CD4-positive, alpha-beta T cell (primary cell): ENCODE measurements at regions not wholly inside any gene's neighbourhood (a gene's known extent, or its start where the extent isn't known, plus 50 kb on each side); places are given as distances from the start of the nearest gene placed in this dataset.

Experiments used
- ATAC-seq: fragments of 200-7000 bp; cut with Tn5 transposase; one replicate; pipeline ENCODE4 v1.10.0; 2022; ENCODE audit warnings: mild to moderate bottlenecking; ENCODE audit not compliant: poor library complexity
- CTCF ChIA-PET: fragments of 350-600 bp; sonication (Branson Sonifier 250); formaldehyde crosslinking; loops from one replicate; lab custom pipeline; 2021; ENCODE audit warnings: antibody characterized with exemption, inconsistent platforms; lab: Charles Lee
- POLR2A ChIA-PET: fragments of 350-600 bp; sonication (Branson Sonifier 250); formaldehyde crosslinking; loops from one replicate; lab custom pipeline; 2021; ENCODE audit warnings: antibody characterized with exemption, inconsistent platforms; lab: Charles Lee
- DNase-seq, 14 experiments: peaks; one replicate each; pipeline ENCODE4 v3.0.0-alpha.2; 2013 to 2020; ENCODE audit warnings: mixed read lengths in 2 of 14
- H3K27ac ChIP-seq, 2 donors: one replicate each; pipeline versions ENCODE4 v1.5.1 to v1.7.0; 2013; ENCODE audit warnings: low read length in 2 of 2, low read depth in 1 of 2, mild to moderate bottlenecking in 1 of 2
- H3K27me3 ChIP-seq, 2 experiments: 1 replicate in 1 of 2; 2 replicates in 1 of 2; pipeline versions ENCODE4 v1.6.1 to v1.7.0; 2013; ENCODE audit warnings: low read length in 2 of 2, control low read depth in 1 of 2, mild to moderate bottlenecking in 1 of 2, moderate library complexity in 1 of 2; ENCODE audit not compliant: insufficient read depth in 2 of 2, control insufficient read depth in 1 of 2
- H3K36me3 ChIP-seq: one replicate; pipeline ENCODE4 v1.6.1; 2013; ENCODE audit warnings: low read length, control low read depth; ENCODE audit not compliant: insufficient read depth
- H3K4me1 ChIP-seq: one replicate; pipeline ENCODE4 v1.6.1; 2013; ENCODE audit warnings: low read length, control low read depth; ENCODE audit not compliant: insufficient read depth
- H3K4me3 ChIP-seq: one replicate; pipeline ENCODE4 v1.5.1; 2013; ENCODE audit warnings: mild to moderate bottlenecking, low read length, moderate library complexity
- H3K9me3 ChIP-seq, 2 experiments: 1 replicate in 1 of 2; 2 replicates in 1 of 2; pipeline versions ENCODE4 v1.6.1 to v1.7.0; 2013; ENCODE audit warnings: low read length in 2 of 2, mild to moderate bottlenecking in 2 of 2, control low read depth in 1 of 2, moderate library complexity in 1 of 2; ENCODE audit not compliant: control insufficient read depth in 1 of 2, insufficient read depth in 1 of 2
- H3K27ac Mint-ChIP-seq: one replicate; pipeline ENCODE4 v1.8.0; 2020; ENCODE audit warnings: mixed read lengths
- H3K27me3 Mint-ChIP-seq: one replicate; pipeline ENCODE4 v1.8.0; 2021; ENCODE audit warnings: mixed read lengths
- H3K36me3 Mint-ChIP-seq: one replicate; pipeline ENCODE4 v1.8.0; 2021; ENCODE audit warnings: low read depth, mixed read lengths
- H3K4me1 Mint-ChIP-seq: one replicate; pipeline ENCODE4 v1.8.0; 2021; ENCODE audit warnings: low read depth, mixed read lengths
- H3K4me3 Mint-ChIP-seq: one replicate; pipeline ENCODE4 v1.8.0; 2020; ENCODE audit warnings: mild to moderate bottlenecking, mixed read lengths
- H3K9me3 Mint-ChIP-seq: one replicate; pipeline ENCODE4 v1.8.0; 2020; ENCODE audit warnings: mixed read lengths
- CTCF ChIP-seq: fragments of 200-600 bp; IDR thresholded peaks from one replicate; pipeline ENCODE4 v1.8.0; 2022; ENCODE audit warnings: antibody characterized with exemption, mild to moderate bottlenecking
- intact Hi-C, 2 experiments: fragments of 100-400 bp; cut with DNase I in 1 of 2; cut with micrococcal nuclease in 1 of 2; formaldehyde crosslinking; loops; one replicate each; pipeline versions ENCODE4 v1.15.1 to v1.9.0; 2023 to 2025; cut with DNase I, micrococcal nuclease

GRCh38 chr3:135865553-135865952 lies 100.0 kb upstream of the PPP2R3A start:
- no peaks in the 10 kb centered on the region for H3K27me3 ChIP-seq
- ATAC-seq: no peak
- Mint-ChIP-seq H3K4me3 (no peak overlapping the region), H3K36me3 (no peaks in the 10 kb centered on the region), H3K27me3 (peaks cover 6% of the 10 kb centered on the region), H3K4me1 (no peaks in the 10 kb centered on the region), H3K9me3 (peaks cover 5% of the 10 kb centered on the region), H3K27ac (no peak overlapping the region)
- H3K9me3 ChIP-seq: no peaks in the 10 kb centered on the region
- CTCF ChIA-PET: no interaction called here
- no peak for DNase-seq
- no peak overlapping the region for H3K27ac ChIP-seq
- no peaks in the 10 kb centered on the region for H3K36me3 ChIP-seq
- no peak overlapping the region for H3K4me3 ChIP-seq
- intact Hi-C loops: no loop called here
- TF ChIP-seq CTCF: no peak
- H3K4me1 ChIP-seq: no peaks in the 10 kb centered on the region
- POLR2A ChIA-PET: no interaction called here

- POLR2A ChIA-PET: no interaction called here
- H3K9me3 Mint-ChIP-seq: peaks cover 11% of the 10 kb centered on the region
- no peak for TF ChIP-seq CTCF
- no peaks in the 10 kb centered on the region for H3K4me1 ChIP-seq
- ATAC-seq (no peak), DNase-seq (no peak)
- no peaks in the 10 kb centered on the region for H3K9me3 ChIP-seq
- no peak overlapping the region for H3K27ac ChIP-seq
- CTCF ChIA-PET: no interaction called here
- H3K4me3 ChIP-seq: no peak overlapping the region
- intact Hi-C loops: no loop called here
- H3K36me3 Mint-ChIP-seq: no peaks in the 10 kb centered on the region
- H3K36me3 ChIP-seq: no peaks in the 10 kb centered on the region
- H3K27ac Mint-ChIP-seq: no peak overlapping the region
- H3K4me1 Mint-ChIP-seq: no peaks in the 10 kb centered on the region
- peaks cover 10% of the 10 kb centered on the region for H3K27me3 Mint-ChIP-seq
- H3K4me3 Mint-ChIP-seq: no peak overlapping the region
- H3K27me3 ChIP-seq: no peaks in the 10 kb centered on the region
These were observed 97.6 kb upstream of the PPP2R3A start for GRCh38 chr3:135867911-135868310.

- Histone ChIP-seq H3K27me3 (no peaks in the 10 kb centered on the region), H3K9me3 (no peaks in the 10 kb centered on the region), H3K4me3 (no peak overlapping the region), H3K36me3 (no peaks in the 10 kb centered on the region), H3K27ac (no peak overlapping the region), H3K4me1 (no peaks in the 10 kb centered on the region)
- POLR2A ChIA-PET: no interaction called here
- CTCF ChIA-PET: no interaction called here
- ATAC-seq (no peak), DNase-seq (no peak)
- no peak for TF ChIP-seq CTCF
- no peaks in the 10 kb centered on the region for H3K36me3 Mint-ChIP-seq
- no peak overlapping the region for H3K4me3 Mint-ChIP-seq
- intact Hi-C loops: no loop called here
- H3K27ac Mint-ChIP-seq: no peak overlapping the region
- peaks cover 10% of the 10 kb centered on the region for H3K27me3 Mint-ChIP-seq
- H3K4me1 Mint-ChIP-seq: no peaks in the 10 kb centered on the region
- peaks cover 12% of the 10 kb centered on the region for H3K9me3 Mint-ChIP-seq
These were observed 96.7 kb upstream of the PPP2R3A start for GRCh38 chr3:135868801-135869200.
